ENCODE measurements at regions not wholly inside any gene's neighbourhood (a gene's known extent, or its start where the extent isn't known, plus 50 kb on each side); places are given as distances from the start of the nearest gene placed in this dataset.

GRCh38 chr11:109597336-109597735, 175.3 kb downstream of the C11orf87 start:
- no peak for TF ChIP-seq CTCF (IDR thresholded peaks at IDR 0.05)
- TF ChIP-seq POLR2A (IDR thresholded peaks at IDR 0.05) = no peak
